DMS53 treated with DMSO at 0.1 percent for 48 hours (cell line): ENCODE measurements at regions not wholly inside any gene's neighbourhood (a gene's known extent, or its start where the extent isn't known, plus 50 kb on each side); places are given as distances from the start of the nearest gene placed in this dataset.

ENCODE experiments used
- DNase-seq: peaks from one replicate; lab custom pipeline; 2025; ENCODE audit not compliant: unreplicated experiment; lab: John Stamatoyannopoulos, UW

DNA sequence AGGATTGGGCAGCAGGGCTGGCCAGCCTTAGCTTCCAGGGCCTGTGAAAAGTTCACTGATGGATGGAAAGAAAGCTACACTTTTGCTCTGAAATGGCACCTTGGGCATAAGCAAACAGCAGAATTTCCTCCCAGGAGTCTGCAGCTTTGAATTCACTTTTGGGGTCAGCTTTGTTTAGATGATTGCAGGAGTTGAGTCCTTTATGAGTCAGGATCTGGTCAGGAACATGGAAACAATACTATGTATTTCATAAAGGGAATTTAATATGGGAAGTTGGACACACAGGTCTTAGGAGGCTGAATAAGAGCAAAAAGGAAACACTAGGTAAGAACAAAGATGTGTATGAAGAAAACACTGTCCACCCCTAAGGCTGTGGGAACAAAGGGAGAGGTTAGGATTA, 345.3 kb downstream of the TSN start:
- no peak for DNase-seq

DNA sequence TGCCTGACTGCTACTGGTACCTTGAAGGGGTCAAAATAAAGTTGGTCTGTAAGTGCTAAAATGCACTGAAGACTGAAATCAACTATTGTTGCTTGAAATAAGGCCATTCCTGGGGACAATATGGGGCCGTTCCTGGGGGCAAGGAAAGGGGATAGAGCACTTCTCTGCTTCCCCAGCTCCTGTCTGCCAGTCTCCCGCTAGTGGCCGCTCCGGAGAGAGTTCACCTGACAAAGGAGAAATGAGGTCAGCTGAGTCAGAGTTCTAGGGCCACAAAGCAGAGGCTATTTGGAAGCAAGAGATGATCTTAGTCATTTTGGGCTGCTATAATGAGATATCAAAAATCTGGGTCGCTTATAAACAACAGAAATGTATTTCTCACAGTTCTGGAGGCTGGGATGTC, 345.9 kb downstream of the TSN start:
- DNase-seq, result no peak

- DNase-seq, result no peak
These were observed 349.9 kb downstream of the TSN start for GRCh38 chr2:122105171-122105876.

GRCh38 chr2:122105877-122106206, 350.4 kb downstream of the TSN start:
- no peak for DNase-seq

GRCh38 chr2:122108186-122108585, 352.7 kb downstream of the TSN start:
- DNase-seq, result no peak

DNA sequence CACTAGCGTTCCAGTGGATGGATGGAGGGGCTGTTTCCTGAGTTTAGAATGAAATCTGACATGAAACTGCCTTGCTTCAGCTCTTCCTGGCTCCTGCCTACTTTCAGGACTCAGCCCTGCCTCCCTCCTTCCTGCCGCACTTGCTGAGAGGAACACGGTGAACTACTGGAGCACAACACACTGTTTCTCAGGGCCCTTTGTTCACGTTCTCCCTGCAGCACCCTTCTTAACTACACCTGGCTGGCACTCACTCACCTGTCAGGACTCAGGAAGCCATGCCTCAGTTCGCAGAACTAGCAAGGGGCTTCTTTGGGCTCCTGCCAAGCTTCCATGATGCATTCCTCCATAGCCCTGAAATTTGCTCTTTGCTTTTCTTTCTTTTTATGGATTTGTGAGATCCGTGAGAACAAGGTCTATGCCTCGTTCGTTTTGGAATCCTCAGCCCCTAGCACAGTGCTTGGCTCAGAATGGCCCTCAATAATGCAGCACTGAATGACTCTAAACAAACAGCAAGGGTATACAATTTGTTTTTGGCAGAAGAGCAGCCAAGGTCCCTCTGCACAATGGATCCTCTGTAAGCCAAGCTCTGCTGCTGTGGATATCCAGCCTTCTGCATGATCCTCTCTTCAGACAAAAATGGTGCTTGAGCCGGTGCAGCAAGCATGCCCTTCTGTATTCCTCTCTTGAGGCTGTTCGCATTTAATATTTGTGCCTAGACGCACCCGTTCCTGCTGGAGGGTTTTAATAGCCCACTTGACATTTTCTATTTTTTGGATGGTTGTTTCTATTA, 357.0 kb downstream of the TSN start:
- DNase-seq, result no peak

- no peak for DNase-seq
These were observed 359.0 kb downstream of the TSN start for GRCh38 chr2:122114421-122114820.

DNA sequence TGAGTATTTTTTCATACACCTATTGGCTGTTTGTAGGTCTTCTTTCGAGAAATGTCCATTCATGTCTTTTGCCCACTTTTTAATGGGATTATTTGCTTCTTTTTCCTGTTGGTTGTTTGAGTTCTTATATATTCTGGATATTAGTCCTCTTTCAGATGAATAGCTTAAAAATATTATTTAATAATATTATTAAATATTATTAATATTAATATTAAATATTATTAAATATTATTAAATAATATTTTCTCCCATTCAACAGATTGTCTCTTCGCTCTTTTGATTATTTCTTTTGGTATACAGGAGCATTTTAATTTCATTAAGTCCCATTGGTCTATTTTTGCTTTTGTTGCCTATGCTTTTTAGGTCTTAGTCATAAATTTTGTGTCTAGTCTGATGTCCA, 361.9 kb downstream of the TSN start:
- no peak for DNase-seq

DNA sequence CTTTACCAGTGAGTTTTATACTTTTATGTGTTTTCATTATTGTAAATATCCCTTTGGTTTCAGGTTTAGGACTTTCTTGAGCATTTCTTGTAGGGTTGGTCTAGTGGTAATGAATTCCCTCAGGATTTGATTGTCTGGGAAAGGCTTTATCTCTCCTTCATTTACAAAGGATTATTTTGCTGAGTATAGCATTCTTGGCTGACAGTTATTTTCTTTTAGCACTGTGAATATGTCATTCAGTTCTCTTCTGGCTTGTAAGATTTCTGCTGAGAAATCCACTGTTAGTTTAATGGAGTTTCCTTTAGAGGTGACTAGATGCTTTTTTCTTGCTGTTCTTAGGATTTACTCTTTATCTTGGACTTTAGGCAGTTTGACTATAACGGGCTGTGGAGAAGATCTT, 373.9 kb downstream of the TSN start:
- DNase-seq, result no peak

- no peak for DNase-seq
These were observed 376.8 kb downstream of the TSN start for GRCh38 chr2:122132147-122132691.

GRCh38 chr2:122135021-122135937, 379.8 kb downstream of the TSN start:
- no peak for DNase-seq

DNA sequence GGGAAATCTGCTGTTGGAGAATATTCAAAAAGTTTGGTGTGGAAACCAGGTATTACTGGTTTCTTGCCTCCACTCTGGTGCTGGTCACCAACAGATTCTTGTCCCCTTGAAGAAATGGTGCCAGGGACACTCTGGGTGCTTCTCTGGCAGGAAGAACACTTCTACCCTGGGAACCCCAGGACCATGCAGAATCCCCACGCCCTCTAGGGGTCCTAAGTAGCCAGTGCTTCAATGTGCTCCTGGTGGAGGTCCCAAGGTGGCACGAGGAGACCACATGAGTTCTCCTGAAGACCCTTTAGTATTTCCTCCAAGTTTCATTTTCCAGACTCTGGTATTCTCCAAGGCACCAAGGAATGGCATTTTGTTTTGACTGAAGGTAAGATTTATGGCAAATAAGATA, 380.6 kb downstream of the TSN start:
- peak; percentile 44 for DNase-seq

- no peak for DNase-seq
These were observed 383.1 kb downstream of the TSN start for GRCh38 chr2:122138561-122138960.

- DNase-seq, result no peak
These were observed 384.4 kb downstream of the TSN start for GRCh38 chr2:122139739-122140420.

- DNase-seq, result no peak
These were observed 389.4 kb downstream of the TSN start for GRCh38 chr2:122144884-122145283.

DNA sequence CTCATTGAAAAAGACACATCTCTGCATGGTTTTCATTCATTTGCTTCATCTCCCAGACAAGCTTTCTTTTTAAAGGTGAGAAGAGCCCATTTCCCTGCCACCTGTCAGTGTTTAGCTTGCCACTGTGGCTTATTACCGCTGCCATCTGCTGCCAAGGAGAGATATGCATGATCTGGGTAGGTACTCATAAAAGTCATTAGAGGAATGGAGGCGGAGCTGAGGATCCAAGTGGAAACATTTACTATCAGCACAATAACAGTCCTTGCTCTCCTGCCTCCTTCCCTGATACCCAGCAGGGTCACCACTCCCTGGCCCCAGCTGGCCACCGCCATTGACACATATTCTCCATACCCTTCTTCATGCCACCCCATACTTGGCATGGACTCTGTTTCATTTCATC, 390.4 kb downstream of the TSN start:
- peak; percentile 67 for DNase-seq

DNA sequence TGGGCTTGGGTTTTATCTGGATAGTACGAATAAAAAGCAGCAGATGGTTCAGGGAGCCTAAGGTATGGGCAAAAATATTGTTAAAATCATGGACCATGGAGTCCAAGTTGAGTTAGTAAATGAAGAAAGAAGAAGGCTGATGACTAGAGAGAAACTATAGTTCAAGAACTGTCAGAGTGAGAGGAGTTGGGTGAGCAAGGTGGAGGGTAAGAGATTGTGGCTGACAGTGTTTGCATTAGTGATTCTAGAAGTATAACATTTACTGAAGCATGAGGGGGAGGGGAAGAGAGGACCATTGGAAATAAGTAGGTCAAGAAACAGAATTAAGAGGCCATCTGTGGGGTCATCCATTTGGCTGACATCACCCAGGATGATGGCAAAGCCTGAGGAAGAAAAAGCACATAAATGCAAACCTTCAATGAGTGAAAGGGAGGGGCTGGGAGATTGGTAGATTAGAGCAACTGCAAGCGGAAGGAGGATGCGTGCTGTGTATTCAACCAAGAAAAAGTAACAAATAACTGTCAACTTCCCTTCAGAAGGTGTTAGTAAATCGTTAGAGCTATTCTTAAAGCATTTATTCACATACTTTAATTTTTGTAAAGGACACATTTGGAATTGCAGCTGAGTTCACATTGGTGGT, 392.8 kb downstream of the TSN start:
- no peak for DNase-seq

- DNase-seq, result no peak
These were observed 395.3 kb downstream of the TSN start for GRCh38 chr2:122150524-122151280.

- no peak for DNase-seq
These were observed 397.1 kb downstream of the TSN start for GRCh38 chr2:122152571-122152970.
